ENCODE measurements at regions not wholly inside any gene's neighbourhood (a gene's known extent, or its start where the extent isn't known, plus 50 kb on each side); places are given as distances from the start of the nearest gene placed in this dataset.

DNA sequence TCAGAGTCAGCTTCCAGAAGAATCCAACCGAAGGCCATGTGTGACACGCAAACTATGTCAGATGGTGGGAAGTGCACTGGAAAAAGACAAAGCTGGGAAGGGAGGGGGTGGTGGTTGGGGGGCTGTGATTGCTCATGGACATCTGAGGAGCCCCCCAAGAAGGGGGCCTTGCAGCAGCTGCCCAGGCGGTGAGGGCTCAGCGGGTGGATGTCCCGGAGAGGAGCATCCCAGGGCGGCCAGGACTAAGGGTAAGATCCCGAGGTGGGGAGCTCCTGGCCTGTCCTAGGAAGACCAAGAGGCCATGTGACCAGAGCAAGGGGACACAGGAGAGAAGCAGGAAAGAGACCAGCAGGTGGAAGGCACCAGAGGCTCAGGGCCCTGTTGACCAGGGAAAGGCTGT is 299.5 kb downstream of the PREX1 start:
- TF ChIP-seq POLR2A (IDR thresholded peaks at IDR 0.05), result no peak
- TF ChIP-seq, protein P1, sequence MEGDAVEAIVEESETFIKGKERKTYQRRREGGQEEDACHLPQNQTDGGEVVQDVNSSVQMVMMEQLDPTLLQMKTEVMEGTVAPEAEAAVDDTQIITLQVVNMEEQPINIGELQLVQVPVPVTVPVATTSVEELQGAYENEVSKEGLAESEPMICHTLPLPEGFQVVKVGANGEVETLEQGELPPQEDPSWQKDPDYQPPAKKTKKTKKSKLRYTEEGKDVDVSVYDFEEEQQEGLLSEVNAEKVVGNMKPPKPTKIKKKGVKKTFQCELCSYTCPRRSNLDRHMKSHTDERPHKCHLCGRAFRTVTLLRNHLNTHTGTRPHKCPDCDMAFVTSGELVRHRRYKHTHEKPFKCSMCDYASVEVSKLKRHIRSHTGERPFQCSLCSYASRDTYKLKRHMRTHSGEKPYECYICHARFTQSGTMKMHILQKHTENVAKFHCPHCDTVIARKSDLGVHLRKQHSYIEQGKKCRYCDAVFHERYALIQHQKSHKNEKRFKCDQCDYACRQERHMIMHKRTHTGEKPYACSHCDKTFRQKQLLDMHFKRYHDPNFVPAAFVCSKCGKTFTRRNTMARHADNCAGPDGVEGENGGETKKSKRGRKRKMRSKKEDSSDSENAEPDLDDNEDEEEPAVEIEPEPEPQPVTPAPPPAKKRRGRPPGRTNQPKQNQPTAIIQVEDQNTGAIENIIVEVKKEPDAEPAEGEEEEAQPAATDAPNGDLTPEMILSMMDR (IDR thresholded peaks at IDR 0.05), result no peak
